K562 (cell line): ENCODE measurements at regions not wholly inside any gene's neighbourhood (a gene's known extent, or its start where the extent isn't known, plus 50 kb on each side); places are given as distances from the start of the nearest gene placed in this dataset.

Experiments used
- ATAC-seq: fragments of 200-7000 bp; cut with Tn5 transposase; 3 replicates; pipeline ENCODE4 v1.9.1; 2020; ENCODE audit warnings: moderate library complexity
- BruUV-seq: library from RNA; stranded (reverse); fragments of 400-500 nt; replicated peaks from 2 replicates; lab custom pipeline; 2021; lab: Mats Ljungman, UMichigan
- CTCF ChIA-PET: fragments of 300-600 bp; formaldehyde crosslinking; extraction: SDS; loops from one replicate; lab custom pipeline; 2021; ENCODE audit warnings: low intra/inter-chr PET ratio; lab: Yijun Ruan, JAX
- POLR2A ChIA-PET: fragments of 300-600, 350-650 bp; sonication (Branson Sonifier 250); formaldehyde crosslinking; extraction: SDS; loops from one replicate; lab custom pipeline; 2021; ENCODE audit warnings: antibody characterized with exemption, inconsistent platforms; lab: Yijun Ruan, JAX
- DNase-seq, 4 experiments: peaks; one replicate each; pipeline versions ENCODE4 v3.0.0 to v3.0.0-alpha.2; 2011 to 2018; ENCODE audit warnings: low spot score in 3 of 4, mixed read lengths in 3 of 4; ENCODE audit errors: extremely low read depth in 1 of 4
- FAIRE-seq: peaks from 2 replicates; lab custom pipeline; 2011; peaks lifted over from hg19 to GRCh38; lab: Jason Lieb, UNC
- H2AFZ ChIP-seq: 2 replicates; pipeline ENCODE4 v1.6.0; 2011; ENCODE audit warnings: low read depth, low read length, control low read depth, inconsistent platforms
- H3K27ac ChIP-seq: fragments of 200-600 bp; 3 replicates; pipeline ENCODE4 v1.8.0; 2011; ENCODE audit warnings: low read depth, mild to moderate bottlenecking, control low read depth, inconsistent platforms, low read length, moderate library complexity, mixed read lengths; ENCODE audit errors: extremely low read depth
- H3K27me3 ChIP-seq, 2 experiments: fragments of 300-600 bp in 1 of 2; 2 replicates in 1 of 2; 3 replicates in 1 of 2; pipeline versions ENCODE4 v1.6.0 to v1.8.0; 2011; ENCODE audit warnings: inconsistent platforms in 2 of 2, low read length in 2 of 2, mild to moderate bottlenecking in 1 of 2, mixed read lengths in 1 of 2, moderate library complexity in 1 of 2; ENCODE audit not compliant: control insufficient read depth in 2 of 2, insufficient read depth in 2 of 2
- H3K36me3 ChIP-seq: fragments of 300-600 bp; 3 replicates; pipeline ENCODE4 v1.8.0; 2011; ENCODE audit warnings: mild to moderate bottlenecking, low read length, inconsistent platforms; ENCODE audit not compliant: control insufficient read depth, insufficient read depth
- H3K4me1 ChIP-seq, 2 experiments: fragments of 200-600 bp in 1 of 2; replicated peaks in 1 of 2; 2 replicates in 1 of 2; 3 replicates in 1 of 2; pipeline versions ENCODE4 v1.5.1 to v1.8.0; 2011; ENCODE audit warnings: inconsistent platforms in 2 of 2, low read length in 2 of 2, mild to moderate bottlenecking in 1 of 2, mixed read lengths in 1 of 2, moderate library complexity in 1 of 2; ENCODE audit not compliant: control insufficient read depth in 2 of 2, insufficient read depth in 2 of 2
- H3K4me2 ChIP-seq: 2 replicates; pipeline ENCODE4 v1.6.1; 2011; ENCODE audit warnings: low read length, control low read depth, inconsistent platforms, mixed read lengths; ENCODE audit not compliant: insufficient read depth
- H3K4me3 ChIP-seq: fragments of 200-600 bp; sonication (generic), shearing (Covaris generic); 2 replicates; pipeline ENCODE4 v1.5.1; 2016; ENCODE audit warnings: control low read depth, inconsistent platforms
- H3K79me2 ChIP-seq: fragments of 200-600 bp; 3 replicates; pipeline ENCODE4 v1.8.0; 2011; ENCODE audit warnings: low read length, inconsistent platforms; ENCODE audit not compliant: control insufficient read depth, insufficient read depth
- H3K9ac ChIP-seq, 2 experiments: 2 replicates each; pipeline versions ENCODE4 v1.6.0 to v1.6.1; 2011; ENCODE audit warnings: low read depth in 2 of 2, low read length in 2 of 2, control low read depth in 1 of 2, inconsistent platforms in 1 of 2, mild to moderate bottlenecking in 1 of 2, mixed read lengths in 1 of 2; ENCODE audit not compliant: insufficient read depth in 1 of 2
- H3K9me1 ChIP-seq: one replicate; pipeline ENCODE4 v1.6.0; 2011; ENCODE audit warnings: inconsistent platforms, mild to moderate bottlenecking, low read length, moderate library complexity; ENCODE audit not compliant: control insufficient read depth, insufficient read depth
- H3K9me3 ChIP-seq: replicated peaks from 2 replicates; pipeline ENCODE4 v1.5.1; 2011; ENCODE audit warnings: low read depth, low read length, inconsistent platforms; ENCODE audit not compliant: control insufficient read depth, insufficient read depth
- H4K20me1 ChIP-seq: replicated peaks from 2 replicates; pipeline ENCODE4 v1.6.1; 2011; ENCODE audit warnings: low read length, inconsistent platforms, mixed read lengths; ENCODE audit not compliant: control insufficient read depth, insufficient read depth
- CGGBP1 ChIP-seq: fragments of 250-450 bp; sonication (Bioruptor Pico); IDR thresholded peaks from 2 replicates; pipeline ENCODE4 v1.9.0; 2021; ENCODE audit warnings: mild to moderate bottlenecking
- ETV1 ChIP-seq: fragments of 450-650 bp; conservative IDR thresholded peaks from 2 replicates; pipeline ENCODE4 v1.6.1; 2016; ENCODE audit warnings: missing genetic modification characterization, control low read depth, low read depth, missing compliant biosample characterization
- HMGN3 ChIP-seq: IDR thresholded peaks from 2 replicates; pipeline ENCODE4 v1.6.1; 2011; ENCODE audit warnings: borderline replicate concordance, low read depth, mild to moderate bottlenecking, mixed read lengths, low read length; ENCODE audit not compliant: insufficient read length; ENCODE audit errors: extremely low read depth
- KDM1A ChIP-seq, 2 experiments: fragments of 450-650 bp; IDR thresholded peaks; 2 replicates each; pipeline ENCODE4 v1.6.1; 2016; ENCODE audit warnings: mild to moderate bottlenecking in 2 of 2
- MEF2A ChIP-seq: IDR thresholded peaks from 2 replicates; pipeline ENCODE4 v1.6.1; 2011; ENCODE audit warnings: low read depth, mild to moderate bottlenecking, low read length, moderate library complexity; ENCODE audit not compliant: control insufficient read depth
- MTA1 ChIP-seq: fragments of 450-650 bp; IDR thresholded peaks from 2 replicates; pipeline ENCODE4 v1.6.1; 2017; ENCODE audit warnings: borderline replicate concordance
- POLR2AphosphoS2 ChIP-seq: IDR thresholded peaks from 2 replicates; pipeline ENCODE4 v1.6.1; 2012; ENCODE audit warnings: low read length, improper control_type of control experiment
- POLR2B ChIP-seq: fragments of 450-650 bp; IDR thresholded peaks from 2 replicates; pipeline ENCODE4 v1.6.1; 2018; ENCODE audit warnings: low read depth; ENCODE audit not compliant: partially characterized antibody
- RBM15 ChIP-seq: fragments of 200-400 bp; formaldehyde crosslinking; IDR thresholded peaks from 2 replicates; pipeline ENCODE4 v1.6.1; 2018; ENCODE audit warnings: mild to moderate bottlenecking, low read length, moderate library complexity; ENCODE audit not compliant: insufficient read depth
- TFE3 ChIP-seq: fragments of 450-650 bp; formaldehyde crosslinking; IDR thresholded peaks from 2 replicates; pipeline ENCODE4 v1.4.0; 2020; ENCODE audit warnings: mild to moderate bottlenecking, mixed read lengths
- ZKSCAN1 ChIP-seq: fragments of 150-350 bp; IDR thresholded peaks from 2 replicates; pipeline ENCODE4 v1.6.1; 2016; ENCODE audit warnings: low read depth, low read length
- ZNF316 ChIP-seq: fragments of 450-650 bp; IDR thresholded peaks from 2 replicates; pipeline ENCODE4 v1.6.1; 2016
- ZNF79 ChIP-seq: fragments of 250-450 bp; sonication (Bioruptor Pico); IDR thresholded peaks from 2 replicates; pipeline ENCODE4 v1.4.0; 2020; ENCODE audit warnings: low read depth, mild to moderate bottlenecking, moderate library complexity
- WGBS: fragments of 100-300 bp; shearing (Covaris generic); methylation state at CpG from one replicate; pipeline ENCODE4 v1.1.6; 2016; ENCODE audit warnings: low coverage, mixed read lengths; ENCODE audit not compliant: insufficient coverage; ENCODE audit errors: missing lambda C conversion rate; 5-methylcytosine and 5-hydroxymethylcytosine counted together
- in situ Hi-C: fragments of 300-500 bp; cut with MboI; formaldehyde crosslinking; loops from 4 replicates; pipeline ENCODE4 v1.15.0; 2018; ENCODE audit warnings: inconsistent platforms, mixed read lengths
- intact Hi-C: fragments of 100-400 bp; cut with micrococcal nuclease; formaldehyde crosslinking; loops from 2 replicates; pipeline ENCODE4 v1.14.2; 2022

- POLR2A ChIA-PET = interaction anchor here (0.7 kb wide), 1 partner anchor 82 kb away, joined by 3 read pairs; no protein-coding TSS in a partner anchor
Observed at GRCh38 chr15:96207377-96208006, 123.0 kb upstream of the NR2F2 start.

GRCh38 chr15:96209285-96209735 lies 121.2 kb upstream of the NR2F2 start:
- Histone ChIP-seq H3K4me3 (no peak overlapping the region), H4K20me1 (no peaks in the 10 kb centered on the region)
- POLR2A ChIA-PET = no interaction called here
- TF ChIP-seq POLR2AphosphoS2 = no peak
- TF ChIP-seq ETV1 (tag) = no peak
- no peak for TF ChIP-seq MTA1
- no peak for TF ChIP-seq RBM15
- TF ChIP-seq HMGN3 = no peak
- no peak for TF ChIP-seq MEF2A
- no peak for TF ChIP-seq TFE3 (CRISPR knock-in tag)
- no peak for TF ChIP-seq ZNF79 (CRISPR knock-in tag)

More at GRCh38 chr15:96207377-96208006, 123.0 kb upstream of the NR2F2 start:
- Histone ChIP-seq H3K4me3 (no peak overlapping the region), H3K4me1 (no peaks in the 10 kb centered on the region), H3K9ac (no peak overlapping the region), H4K20me1 (no peaks in the 10 kb centered on the region), H3K9me1 (no peaks in the 10 kb centered on the region), H3K79me2 (no peaks in the 10 kb centered on the region), H2AFZ (no peak overlapping the region), H3K36me3 (no peaks in the 10 kb centered on the region; the same call in 2 of the 3 replicates), H3K27me3 (no peaks in the 10 kb centered on the region), H3K9me3 (peaks cover 2% of the 10 kb centered on the region; the same call in 1 of the 2 replicates), H3K4me2 (no peak overlapping the region), H3K27ac (no peak overlapping the region)
- DNase-seq (no peak), ATAC-seq (no peak), FAIRE-seq (no peak)
- 64% methylated on average over 2 of the region's 2 CpGs for WGBS
- TF ChIP-seq KDM1A (IDR thresholded peaks at IDR 0.05) (0 out of 4 replicates have a peak, but pooled peaks of 1 of the 2 experiments have one; percentile 12), ZKSCAN1 (peak; percentile 82; the same call in 1 of the 2 replicates), ZNF316 (0 out of 2 replicates have a peak, but pooled peaks have one; percentile 13), CGGBP1 (CRISPR knock-in tag) (no peak), POLR2B (no peak)
- in situ Hi-C loops (no loop called here), intact Hi-C loops (no loop called here)
- BruUV-seq = no TSS peak
- CTCF ChIA-PET = no interaction called here

More at GRCh38 chr15:96209285-96209735, 121.2 kb upstream of the NR2F2 start:
- FAIRE-seq (no peak), DNase-seq (no peak), ATAC-seq (no peak)
- H3K4me2 ChIP-seq = no peak overlapping the region
- no peaks in the 10 kb centered on the region for H3K27me3 ChIP-seq
- no peaks in the 10 kb centered on the region for H3K4me1 ChIP-seq
- no peaks in the 10 kb centered on the region for H3K9me1 ChIP-seq
- no TSS peak for BruUV-seq
- H3K27ac ChIP-seq = no peak overlapping the region
- 0 out of 2 replicates have a peak overlapping the region, but pooled peaks have one; percentile 4 for H2AFZ ChIP-seq
- in situ Hi-C loops (no loop called here), intact Hi-C loops (no loop called here)
- H3K9me3 ChIP-seq = peaks cover 2% of the 10 kb centered on the region; the same call in 1 of the 2 replicates
- no peaks in the 10 kb centered on the region for H3K79me2 ChIP-seq
- H3K36me3 ChIP-seq = no peaks in the 10 kb centered on the region; the same call in 2 of the 3 replicates
- CTCF ChIA-PET = no interaction called here
- 78% methylated on average over 6 of the region's 8 CpGs for WGBS
- peak overlapping the region in 1 of 2 experiments; percentile 20; a peak in 1 of 4 replicates for H3K9ac ChIP-seq
